IMR-90 (cell line): ENCODE measurements at regions not wholly inside any gene's neighbourhood (a gene's known extent, or its start where the extent isn't known, plus 50 kb on each side); places are given as distances from the start of the nearest gene placed in this dataset.

ENCODE experiments used
- ATAC-seq: fragments of 200-7000 bp; cut with Tn5 transposase; 2 replicates; pipeline ENCODE4 v1.9.1; 2020; ENCODE audit warnings: low read depth, mild to moderate bottlenecking, moderate library complexity
- BruUV-seq: library from RNA; stranded (reverse); fragments of 400-500 nt; replicated peaks from 2 replicates; lab custom pipeline; 2021; lab: Mats Ljungman, UMichigan
- CTCF ChIA-PET: fragments of 300-600 bp; formaldehyde crosslinking; extraction: SDS; loops from one replicate; lab custom pipeline; 2021; ENCODE audit warnings: antibody characterized with exemption; lab: Yijun Ruan, JAX
- POLR2A ChIA-PET: fragments of 300-600 bp; sonication (Branson Sonifier 250); formaldehyde crosslinking; loops from one replicate; lab custom pipeline; 2022; ENCODE audit warnings: antibody characterized with exemption; ENCODE audit not compliant: unreplicated experiment; lab: Charles Lee
- DNase-seq: peaks from one replicate; pipeline ENCODE4 v3.0.0; 2013
- H2AFZ ChIP-seq: replicated peaks from 2 replicates; pipeline ENCODE3; 2013; ENCODE audit warnings: low read length, mild to moderate bottlenecking; ENCODE audit not compliant: poor library complexity
- H2AK5ac ChIP-seq: 2 replicates; pipeline ENCODE4 v1.6.1; 2013; ENCODE audit warnings: low read depth, low read length, inconsistent platforms
- H2AK9ac ChIP-seq: replicated peaks from 2 replicates; pipeline ENCODE3; 2013; ENCODE audit warnings: mild to moderate bottlenecking, low read depth, low read length, moderate library complexity; ENCODE audit not compliant: poor library complexity
- H2BK120ac ChIP-seq: 2 replicates; pipeline ENCODE4 v1.6.1; 2013; ENCODE audit warnings: low read depth, low read length, inconsistent platforms
- H2BK15ac ChIP-seq: 3 replicates; pipeline ENCODE4 v1.6.1; 2013; ENCODE audit warnings: low read depth, low read length, inconsistent platforms
- H2BK20ac ChIP-seq: 2 replicates; pipeline ENCODE4 v1.6.1; 2013; ENCODE audit warnings: low read depth, mild to moderate bottlenecking, inconsistent platforms, low read length, moderate library complexity
- H2BK5ac ChIP-seq: 2 replicates; pipeline ENCODE4 v1.6.1; 2013; ENCODE audit warnings: mild to moderate bottlenecking, low read depth, low read length, inconsistent platforms; ENCODE audit not compliant: poor library complexity, severe bottlenecking
- H3K14ac ChIP-seq: replicated peaks from 2 replicates; pipeline ENCODE4 v1.6.1; 2013; ENCODE audit warnings: low read depth, low read length, inconsistent platforms
- H3K18ac ChIP-seq: 2 replicates; pipeline ENCODE4 v1.6.1; 2013; ENCODE audit warnings: low read depth, low read length, control low read depth
- H3K23ac ChIP-seq: 2 replicates; pipeline ENCODE4 v1.6.1; 2013; ENCODE audit warnings: low read depth, low read length, inconsistent platforms
- H3K27ac ChIP-seq: 2 replicates; pipeline ENCODE4 v1.5.1; 2013; ENCODE audit warnings: mild to moderate bottlenecking, control low read depth, low read length; ENCODE audit not compliant: insufficient read depth
- H3K27me3 ChIP-seq: 2 replicates; pipeline ENCODE4 v1.6.1; 2013; ENCODE audit warnings: low read length; ENCODE audit not compliant: control insufficient read depth, insufficient read depth
- H3K36me3 ChIP-seq: 2 replicates; pipeline ENCODE4 v1.6.1; 2013; ENCODE audit warnings: low read length, mixed read lengths; ENCODE audit not compliant: control insufficient read depth, insufficient read depth
- H3K4ac ChIP-seq: 2 replicates; pipeline ENCODE4 v1.6.1; 2013; ENCODE audit warnings: low read depth, low read length, inconsistent platforms
- H3K4me1 ChIP-seq: 2 replicates; pipeline ENCODE4 v1.6.1; 2013; ENCODE audit warnings: low read length, mixed read lengths; ENCODE audit not compliant: control insufficient read depth, insufficient read depth
- H3K4me2 ChIP-seq: 2 replicates; pipeline ENCODE4 v1.6.1; 2013; ENCODE audit warnings: low read depth, mild to moderate bottlenecking, control low read depth, low read length, moderate library complexity
- H3K4me3 ChIP-seq: 2 replicates; pipeline ENCODE4 v1.5.1; 2013; ENCODE audit warnings: low read depth, mild to moderate bottlenecking, control low read depth, low read length, moderate library complexity; ENCODE audit not compliant: insufficient read depth
- H3K56ac ChIP-seq: 2 replicates; pipeline ENCODE4 v1.6.1; 2013; ENCODE audit warnings: low read length, inconsistent platforms; ENCODE audit not compliant: insufficient read depth; ENCODE audit errors: extremely low read depth
- H3K79me1 ChIP-seq, 2 experiments: 2 replicates each; pipeline ENCODE4 v1.6.1; 2013; ENCODE audit warnings: low read length in 2 of 2, inconsistent platforms in 1 of 2, low read depth in 1 of 2
- H3K9ac ChIP-seq: 2 replicates; pipeline ENCODE4 v1.6.1; 2013; ENCODE audit warnings: low read depth, low read length, control low read depth
- H3K9me1 ChIP-seq: 2 replicates; pipeline ENCODE4 v1.6.1; 2013; ENCODE audit warnings: low read length, inconsistent platforms; ENCODE audit not compliant: insufficient read depth
- H3K9me3 ChIP-seq: 2 replicates; pipeline ENCODE4 v1.6.1; 2013; ENCODE audit warnings: low read length; ENCODE audit not compliant: control insufficient read depth, insufficient read depth
- H4K20me1 ChIP-seq: 2 replicates; pipeline ENCODE4 v1.6.1; 2013; ENCODE audit warnings: low read length, inconsistent platforms; ENCODE audit not compliant: insufficient read depth
- H4K5ac ChIP-seq: 2 replicates; pipeline ENCODE4 v1.6.1; 2013; ENCODE audit warnings: mild to moderate bottlenecking, low read depth, low read length, control low read depth
- H4K8ac ChIP-seq, 2 experiments: 2 replicates each; pipeline ENCODE4 v1.6.1; 2013; ENCODE audit warnings: low read depth in 2 of 2, low read length in 2 of 2, control low read depth in 1 of 2, inconsistent platforms in 1 of 2
- H4K91ac ChIP-seq: 2 replicates; pipeline ENCODE4 v1.6.1; 2013; ENCODE audit warnings: low read depth, low read length, inconsistent platforms; ENCODE audit not compliant: insufficient read depth
- CHD1 ChIP-seq: IDR thresholded peaks from 2 replicates; pipeline ENCODE4 v1.6.1; 2012; ENCODE audit warnings: low read depth, low read length, improper control_type of control experiment
- CTCF ChIP-seq: conservative IDR thresholded peaks from 2 replicates; pipeline ENCODE4 v1.5.1; 2012; ENCODE audit warnings: mild to moderate bottlenecking, low read depth, low read length, improper control_type of control experiment
- ELK1 ChIP-seq: fragments of 150-350 bp; IDR thresholded peaks from 2 replicates; pipeline ENCODE4 v1.6.1; 2016; ENCODE audit warnings: low read depth, mild to moderate bottlenecking, low read length, moderate library complexity, borderline replicate concordance
- MXI1 ChIP-seq: IDR thresholded peaks from 2 replicates; pipeline ENCODE4 v1.6.1; 2012; ENCODE audit warnings: low read depth, mild to moderate bottlenecking, low read length, moderate library complexity, borderline replicate concordance
- RAD21 ChIP-seq: IDR thresholded peaks from 2 replicates; pipeline ENCODE4 v1.6.1; 2012; ENCODE audit warnings: low read length, improper control_type of control experiment
- RCOR1 ChIP-seq: IDR thresholded peaks from 2 replicates; pipeline ENCODE4 v1.6.1; 2012; ENCODE audit warnings: mild to moderate bottlenecking, low read length, improper control_type of control experiment; ENCODE audit not compliant: insufficient replicate concordance
- RFX5 ChIP-seq: IDR thresholded peaks from 2 replicates; pipeline ENCODE4 v1.8.0; 2012; ENCODE audit warnings: low read depth, mild to moderate bottlenecking, low read length, moderate library complexity
- WGBS, 2 experiments: methylation state at CpG; one replicate each; pipeline versions ENCODE4 v1.1.5 to v1.1.7; 2013; ENCODE audit warnings: missing lambda C conversion rate in 2 of 2; ENCODE audit not compliant: insufficient read length in 1 of 2; ENCODE audit errors: extremely low coverage in 2 of 2; 5-methylcytosine and 5-hydroxymethylcytosine counted together
- dilution Hi-C: fragments of 300-500 bp; cut with HindIII; formaldehyde crosslinking; loops from one replicate; pipeline ENCODE4 v1.14.3; 2018; ENCODE audit warnings: low sequenced_read_pairs; ENCODE audit not compliant: unreplicated experiment
- in situ Hi-C: fragments of 300-500 bp; cut with MboI; formaldehyde crosslinking; loops from 3 replicates; pipeline ENCODE4 v1.14.3; 2019; ENCODE audit warnings: low sequenced_read_pairs, inconsistent platforms, mixed read lengths
- intact Hi-C: fragments of 100-400 bp; cut with micrococcal nuclease; formaldehyde crosslinking; loops from 2 replicates; pipeline ENCODE4 v1.10.0; 2022

- dilution Hi-C loops: no loop called here
- WGBS, 2 experiments: no CpG with 5 or more reads among the region's 2 CpGs
These were observed 152.7 kb upstream of the CCDC179 start for GRCh38 chr11:23012930-23013329.

More at GRCh38 chr11:23012930-23013329, 152.7 kb upstream of the CCDC179 start:
- Histone ChIP-seq H2BK15ac (no peak overlapping the region), H3K23ac (no peak overlapping the region), H3K14ac (no peak overlapping the region), H3K36me3 (no peaks in the 10 kb centered on the region), H2AK9ac (no peak overlapping the region), H3K27ac (no peak overlapping the region), H3K4me1 (peaks cover 2% of the 10 kb centered on the region; the same call in 1 of the 2 replicates), H2BK120ac (no peak overlapping the region), H3K9ac (no peak overlapping the region), H2BK5ac (no peak overlapping the region), H4K8ac (no peak overlapping the region), H4K20me1 (no peaks in the 10 kb centered on the region), H3K56ac (no peak overlapping the region), H3K9me3 (no peaks in the 10 kb centered on the region), H3K18ac (no peak overlapping the region; the same call in none of the 2 replicates), H4K5ac (no peak overlapping the region), H3K4me2 (no peak overlapping the region), H3K4me3 (no peak overlapping the region), H2AK5ac (no peak overlapping the region), H3K79me1 (no peaks in the 10 kb centered on the region), H3K9me1 (no peaks in the 10 kb centered on the region), H3K27me3 (no peaks in the 10 kb centered on the region), H2BK20ac (no peak overlapping the region), H2AFZ (no peak overlapping the region), H4K91ac (no peak overlapping the region), H3K4ac (no peak overlapping the region)
- intact Hi-C loops (no loop called here), in situ Hi-C loops (loop anchor here (25.0 kb wide), 1 partner anchor 1374 kb away; no protein-coding TSS in a partner anchor)
- no peak for ATAC-seq
- no peak for DNase-seq
- TF ChIP-seq RAD21: no peak
- TF ChIP-seq CTCF: no peak
- TF ChIP-seq MXI1: no peak
- TF ChIP-seq RFX5: no peak
- no peak for TF ChIP-seq RCOR1
- no peak for TF ChIP-seq ELK1
- no peak for TF ChIP-seq CHD1
- ChIA-PET CTCF (no interaction called here), POLR2A (no interaction called here)
- BruUV-seq: no TSS peak
